ENCODE measurements at regions not wholly inside any gene's neighbourhood (a gene's known extent, or its start where the extent isn't known, plus 50 kb on each side); places are given as distances from the start of the nearest gene placed in this dataset.
"Not testable (repeated sequence)": the region's sequence is repeated elsewhere in the genome, so short reads cannot be mapped to it uniquely, and the experiment has no call there.

DNA sequence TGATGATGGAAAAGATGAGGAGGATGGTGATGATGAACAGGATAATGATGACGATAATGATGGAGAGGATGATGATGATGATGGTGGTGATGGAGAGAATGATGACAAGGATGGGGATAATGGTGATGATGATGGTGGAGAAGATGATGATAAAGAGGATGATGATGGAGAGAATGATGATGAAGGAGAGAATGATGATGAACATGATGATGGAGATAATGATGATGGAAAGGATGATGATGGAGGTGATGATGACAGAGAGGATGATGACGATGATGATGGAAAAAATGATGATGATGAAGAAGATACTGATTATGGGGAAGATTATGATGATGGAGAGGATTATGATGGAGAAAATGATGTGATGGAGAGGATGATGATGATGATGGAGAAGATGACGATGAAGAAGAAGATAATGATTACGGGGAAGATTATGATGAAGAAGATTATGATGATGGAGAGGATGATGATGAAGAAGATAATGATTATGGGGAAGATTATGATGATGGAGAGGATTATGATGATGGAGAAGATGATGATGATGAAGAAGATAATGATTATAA is 204.1 kb downstream of the MATN1 start:
- Mint-ChIP-seq H3K9me3 (no peaks in the 10 kb centered on the region), H3K36me3 (no peaks in the 10 kb centered on the region), H3K27me3 (peaks cover 12% of the 10 kb centered on the region), H3K27ac (no peak overlapping the region), H3K4me1 (no peaks in the 10 kb centered on the region), H3K4me3 (no peak overlapping the region)
- no peak for DNase-seq (ENCODE audit: low spot score in 2 of 2)
- ATAC-seq (ENCODE audit: low read depth) = no peak

DNA sequence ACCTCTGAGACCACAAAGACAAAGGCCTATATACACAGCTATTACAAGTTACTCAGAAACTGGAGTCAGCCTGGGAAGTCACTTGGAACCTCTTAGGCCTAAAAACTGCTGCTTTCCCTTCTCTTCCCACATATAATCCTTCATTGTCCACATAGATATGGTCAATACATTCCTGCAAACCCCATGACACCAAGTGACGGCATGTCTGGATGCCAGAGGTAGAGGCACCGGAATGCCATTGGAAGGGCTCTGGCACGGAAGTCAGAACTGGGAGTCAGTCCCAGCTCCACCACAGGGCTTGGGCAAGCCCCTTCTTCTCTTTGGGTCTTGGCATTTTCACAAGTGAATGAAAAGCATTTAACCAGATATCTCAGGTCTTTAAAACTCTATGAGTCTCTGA is 204.7 kb downstream of the MATN1 start:
- Mint-ChIP-seq H3K27me3 (peaks cover 12% of the 10 kb centered on the region), H3K27ac (no peak overlapping the region), H3K4me1 (no peaks in the 10 kb centered on the region), H3K36me3 (no peaks in the 10 kb centered on the region), H3K9me3 (no peaks in the 10 kb centered on the region), H3K4me3 (no peak overlapping the region)
- DNase-seq (ENCODE audit: low spot score in 2 of 2) = no peak
- no peak for ATAC-seq (ENCODE audit: low read depth)

- H3K27me3 Mint-ChIP-seq = peaks cover 12% of the 10 kb centered on the region
- H3K9me3 Mint-ChIP-seq = no peaks in the 10 kb centered on the region
- no peak overlapping the region for H3K27ac Mint-ChIP-seq
- ATAC-seq (ENCODE audit: low read depth) (no peak), DNase-seq (ENCODE audit: low spot score in 2 of 2) (no peak)
- no peak overlapping the region for H3K4me3 Mint-ChIP-seq
- H3K4me1 Mint-ChIP-seq = no peaks in the 10 kb centered on the region
- H3K36me3 Mint-ChIP-seq = no peaks in the 10 kb centered on the region
These were observed 205.2 kb downstream of the MATN1 start for GRCh38 chr1:30518186-30518585.

DNA sequence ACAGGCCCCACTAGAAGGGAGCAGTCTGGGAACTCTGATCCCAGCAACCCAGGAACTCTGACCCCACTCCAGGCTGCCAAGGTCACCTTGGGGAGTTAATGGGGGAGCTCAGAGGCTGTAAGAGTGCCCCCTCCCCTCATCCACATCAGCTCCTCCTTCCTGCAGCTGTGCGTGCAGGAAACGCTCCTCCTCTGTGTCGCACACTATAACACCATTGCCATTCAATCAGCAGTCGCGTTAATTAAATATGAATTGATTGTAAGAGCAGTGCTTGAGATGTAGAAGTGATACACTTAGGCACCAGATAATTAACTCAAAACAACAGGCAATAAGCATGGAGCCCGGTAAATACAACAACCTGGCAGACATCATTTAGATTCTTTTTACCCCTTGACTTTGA is 205.7 kb downstream of the MATN1 start:
- not testable (repeated sequence) for H3K9me3 Mint-ChIP-seq; H3K36me3 Mint-ChIP-seq; H3K4me1 Mint-ChIP-seq; H3K27ac Mint-ChIP-seq; DNase-seq (ENCODE audit: low spot score in 2 of 2); ATAC-seq (ENCODE audit: low read depth); H3K27me3 Mint-ChIP-seq; H3K4me3 Mint-ChIP-seq

DNA sequence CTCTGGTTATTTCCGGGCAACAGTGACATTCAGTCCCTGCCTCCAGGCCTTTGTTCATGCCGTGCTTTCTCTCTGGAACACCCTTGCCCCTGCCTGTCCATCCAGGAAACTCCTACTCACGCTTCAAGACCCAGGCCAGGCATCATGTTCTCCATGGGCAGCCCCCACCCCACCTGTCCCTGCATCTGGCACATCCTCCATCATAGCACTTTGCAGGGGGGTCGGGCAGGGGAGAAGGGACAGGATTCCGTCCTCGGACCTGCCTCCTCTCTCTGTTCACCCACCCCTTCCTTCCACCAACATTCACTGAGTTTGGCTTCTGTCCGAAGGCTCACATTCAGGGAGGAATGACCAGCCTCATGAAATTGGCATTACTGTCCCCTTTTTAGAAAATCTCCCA is 206.1 kb downstream of the MATN1 start:
- not testable (repeated sequence) for H3K27ac Mint-ChIP-seq; H3K4me1 Mint-ChIP-seq; H3K27me3 Mint-ChIP-seq; H3K36me3 Mint-ChIP-seq; H3K9me3 Mint-ChIP-seq; ATAC-seq (ENCODE audit: low read depth); DNase-seq (ENCODE audit: low spot score in 2 of 2); H3K4me3 Mint-ChIP-seq

- Mint-ChIP-seq H3K4me1 (no peaks in the 10 kb centered on the region), H3K9me3 (no peaks in the 10 kb centered on the region), H3K4me3 (no peak overlapping the region), H3K27me3 (peaks cover 11% of the 10 kb centered on the region), H3K27ac (no peak overlapping the region), H3K36me3 (no peaks in the 10 kb centered on the region)
- DNase-seq (ENCODE audit: low spot score in 2 of 2) = no peak
- ATAC-seq (ENCODE audit: low read depth) = no peak
These were observed 206.9 kb downstream of the MATN1 start for GRCh38 chr1:30516485-30516858.

DNA sequence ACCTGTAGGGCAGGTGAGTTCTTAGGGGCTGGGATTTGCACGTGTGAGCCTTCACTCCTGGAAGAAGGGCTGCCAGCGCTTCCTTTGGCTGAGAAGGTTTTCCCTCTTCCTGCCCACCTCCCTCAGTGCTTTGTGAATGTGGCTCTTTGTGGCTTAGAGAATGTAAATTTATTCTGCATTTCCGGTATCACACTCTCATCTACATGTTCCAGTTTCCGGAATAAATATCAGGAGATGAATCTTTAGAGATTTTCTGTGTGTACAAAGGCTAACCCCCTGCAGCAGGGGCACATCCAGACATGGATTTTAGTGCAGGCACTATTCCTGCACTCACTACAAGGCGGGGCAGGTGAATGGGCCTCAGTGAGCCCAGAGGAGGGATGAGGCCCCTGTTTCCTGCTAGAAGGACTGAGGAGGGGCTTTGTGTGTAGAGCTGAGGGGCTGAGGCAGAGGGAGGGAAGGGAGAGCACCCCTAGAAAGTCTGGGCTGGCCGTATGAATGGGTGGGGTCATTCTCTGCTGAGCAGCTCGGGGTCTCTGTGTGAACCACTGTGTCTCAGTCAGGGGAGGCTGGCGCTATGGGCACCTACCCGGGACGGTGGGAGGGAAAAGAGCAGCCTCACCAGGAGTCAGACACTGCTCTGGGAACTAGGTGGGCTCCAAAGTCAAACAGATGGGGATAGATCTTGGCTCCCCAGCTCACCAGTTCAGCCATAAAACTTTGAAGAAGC is 207.5 kb downstream of the MATN1 start:
- ATAC-seq (ENCODE audit: low read depth) (no peak), DNase-seq (ENCODE audit: low spot score in 2 of 2) (no peak)
- Mint-ChIP-seq H3K9me3 (no peaks in the 10 kb centered on the region), H3K27me3 (peaks cover 8% of the 10 kb centered on the region), H3K4me1 (no peaks in the 10 kb centered on the region), H3K36me3 (no peaks in the 10 kb centered on the region), H3K27ac (no peak overlapping the region), H3K4me3 (no peak overlapping the region)

DNA sequence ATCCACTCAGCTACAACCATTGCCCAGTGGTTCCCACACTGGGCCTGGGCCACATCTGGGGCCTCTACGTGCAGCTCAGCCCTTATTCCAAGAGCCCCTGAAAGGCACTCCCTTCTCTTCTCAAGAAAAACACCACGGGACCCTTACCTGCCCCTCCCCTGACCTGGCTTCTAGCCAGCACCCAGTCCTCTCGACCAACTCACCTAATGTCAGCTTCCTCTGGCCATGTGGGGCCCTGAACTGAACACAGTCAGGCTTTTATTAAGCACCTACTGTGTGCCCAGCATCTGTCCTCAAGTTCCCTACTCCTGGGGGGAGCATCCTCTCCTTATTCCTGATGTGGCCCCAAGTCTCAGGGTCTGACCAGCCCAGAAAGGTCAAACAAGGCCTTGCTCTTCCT is 208.4 kb downstream of the MATN1 start:
- ATAC-seq (ENCODE audit: low read depth) (no peak), DNase-seq (ENCODE audit: low spot score in 2 of 2) (no peak)
- no peaks in the 10 kb centered on the region for H3K36me3 Mint-ChIP-seq
- H3K4me3 Mint-ChIP-seq = no peak overlapping the region
- H3K4me1 Mint-ChIP-seq = no peaks in the 10 kb centered on the region
- peaks cover 8% of the 10 kb centered on the region for H3K27me3 Mint-ChIP-seq
- no peak overlapping the region for H3K27ac Mint-ChIP-seq
- no peaks in the 10 kb centered on the region for H3K9me3 Mint-ChIP-seq

DNA sequence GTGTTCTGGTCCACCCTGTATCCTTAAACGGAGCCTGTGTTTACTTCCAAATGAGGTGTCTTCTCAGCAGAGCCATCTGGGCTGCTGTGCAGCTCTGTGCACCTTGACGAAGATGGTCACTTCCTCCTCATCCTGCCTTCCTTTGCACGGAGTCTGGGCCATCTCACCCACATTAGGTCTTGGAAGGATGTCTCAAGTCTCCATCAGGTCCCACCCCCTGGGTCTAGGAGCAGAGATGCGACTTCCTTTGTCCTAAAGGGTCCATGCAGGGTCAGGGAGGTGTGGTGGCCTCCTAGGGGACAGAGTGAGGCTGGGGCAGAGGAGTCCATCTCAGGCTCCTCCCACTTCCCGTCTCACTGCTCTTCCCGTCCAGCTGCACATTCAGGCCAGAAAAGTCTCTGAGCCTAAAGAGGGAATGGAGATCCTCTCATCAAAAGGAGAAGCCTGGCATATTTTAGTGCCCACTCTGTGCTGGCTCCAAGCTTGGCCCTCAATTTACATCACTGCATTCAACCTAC is 209.2 kb downstream of the MATN1 start:
- no peak for ATAC-seq (ENCODE audit: low read depth)
- peaks cover 8% of the 10 kb centered on the region for H3K27me3 Mint-ChIP-seq
- no peak overlapping the region for H3K27ac Mint-ChIP-seq
- H3K9me3 Mint-ChIP-seq = no peaks in the 10 kb centered on the region
- no peak for DNase-seq (ENCODE audit: low spot score in 2 of 2)
- H3K4me3 Mint-ChIP-seq = no peak overlapping the region
- H3K36me3 Mint-ChIP-seq = no peaks in the 10 kb centered on the region
- no peaks in the 10 kb centered on the region for H3K4me1 Mint-ChIP-seq

- DNase-seq (ENCODE audit: low spot score in 2 of 2) = no peak
These were observed 209.8 kb downstream of the MATN1 start for GRCh38 chr1:30513396-30514136.

DNA sequence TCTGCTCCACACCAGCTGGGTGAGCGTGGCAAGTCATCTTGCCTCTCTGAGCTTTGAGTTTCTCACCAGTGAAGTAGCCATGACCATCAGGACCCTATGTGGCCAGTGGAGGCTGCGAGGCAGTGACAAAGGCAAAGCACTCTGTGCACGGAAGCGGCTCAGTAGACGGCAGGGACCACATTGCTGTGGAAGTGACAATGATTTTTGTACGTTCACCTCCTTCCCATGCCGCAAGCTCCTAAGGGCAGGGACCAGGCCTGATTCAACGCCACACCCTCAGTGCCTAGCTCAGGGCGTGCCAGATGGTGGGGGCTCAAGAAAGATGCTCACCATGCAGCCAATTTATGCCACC is 210.5 kb downstream of the MATN1 start:
- DNase-seq (ENCODE audit: low spot score in 2 of 2) (no peak), ATAC-seq (ENCODE audit: low read depth) (no peak)
- Mint-ChIP-seq H3K9me3 (no peaks in the 10 kb centered on the region), H3K4me1 (no peaks in the 10 kb centered on the region), H3K4me3 (no peak overlapping the region), H3K27me3 (peaks cover 10% of the 10 kb centered on the region), H3K27ac (no peak overlapping the region), H3K36me3 (no peaks in the 10 kb centered on the region)

More at GRCh38 chr1:30513396-30514136, 209.8 kb downstream of the MATN1 start:
- Mint-ChIP-seq H3K9me3 (no peaks in the 10 kb centered on the region), H3K36me3 (no peaks in the 10 kb centered on the region), H3K4me1 (no peaks in the 10 kb centered on the region), H3K4me3 (no peak overlapping the region), H3K27ac (no peak overlapping the region), H3K27me3 (peaks cover 10% of the 10 kb centered on the region)
- no peak for ATAC-seq (ENCODE audit: low read depth)

DNA sequence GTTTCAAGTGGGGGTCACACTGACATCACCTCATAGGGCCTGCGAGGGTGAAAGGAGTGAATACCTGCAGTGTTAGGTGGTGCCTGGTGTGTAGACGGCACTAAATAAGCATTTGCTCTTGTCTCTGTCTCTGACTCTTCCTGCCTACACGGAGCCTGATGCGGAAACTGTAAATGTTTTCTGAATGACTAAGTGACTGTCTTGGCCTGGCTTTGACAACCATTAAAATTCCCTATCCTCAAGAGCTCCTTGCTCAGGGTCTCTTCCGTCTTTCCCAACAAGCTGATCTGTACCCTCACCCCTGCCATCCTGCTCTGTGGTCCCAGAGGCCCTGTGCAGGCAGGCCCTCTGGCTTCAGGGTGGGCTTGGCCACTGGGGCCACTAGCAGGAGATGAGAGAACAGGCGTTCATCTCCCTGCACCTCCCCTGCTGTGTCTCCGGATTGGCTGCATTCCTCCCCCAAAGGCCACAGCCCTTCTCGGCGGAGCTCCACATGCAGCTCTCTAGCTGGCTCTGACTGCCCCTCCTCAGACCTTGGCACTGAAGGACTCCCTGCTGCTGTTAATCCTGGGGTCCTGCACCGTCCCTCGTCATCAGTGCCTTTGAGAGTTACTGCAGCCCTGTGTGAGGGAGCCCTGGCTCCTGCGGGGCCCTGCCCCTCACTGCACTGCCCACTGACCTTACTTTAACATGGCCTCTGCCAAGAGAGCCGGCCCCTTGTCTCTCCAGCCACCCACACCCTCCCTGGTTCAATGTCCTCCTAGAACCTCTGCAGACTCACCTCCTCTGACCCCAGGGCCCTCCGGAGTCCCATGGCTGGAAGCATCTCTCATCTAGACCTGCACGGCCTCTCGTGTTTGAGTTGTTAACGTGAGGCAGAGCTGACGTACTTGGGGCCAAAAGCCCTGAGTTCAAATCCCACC is 211.1 kb downstream of the MATN1 start:
- Mint-ChIP-seq H3K27ac (no peak overlapping the region), H3K36me3 (no peaks in the 10 kb centered on the region), H3K9me3 (no peaks in the 10 kb centered on the region), H3K4me3 (no peak overlapping the region), H3K4me1 (no peaks in the 10 kb centered on the region), H3K27me3 (peaks cover 10% of the 10 kb centered on the region)
- DNase-seq (ENCODE audit: low spot score in 2 of 2) (no peak), ATAC-seq (ENCODE audit: low read depth) (no peak)

GRCh38 chr1:30511563-30511962 is 211.8 kb downstream of the MATN1 start:
- no peak overlapping the region for H3K4me3 Mint-ChIP-seq
- no peaks in the 10 kb centered on the region for H3K4me1 Mint-ChIP-seq
- peaks cover 10% of the 10 kb centered on the region for H3K27me3 Mint-ChIP-seq
- H3K9me3 Mint-ChIP-seq = no peaks in the 10 kb centered on the region
- H3K36me3 Mint-ChIP-seq = no peaks in the 10 kb centered on the region
- ATAC-seq (ENCODE audit: low read depth) (no peak), DNase-seq (ENCODE audit: low spot score in 2 of 2) (no peak)
- H3K27ac Mint-ChIP-seq = no peak overlapping the region

DNA sequence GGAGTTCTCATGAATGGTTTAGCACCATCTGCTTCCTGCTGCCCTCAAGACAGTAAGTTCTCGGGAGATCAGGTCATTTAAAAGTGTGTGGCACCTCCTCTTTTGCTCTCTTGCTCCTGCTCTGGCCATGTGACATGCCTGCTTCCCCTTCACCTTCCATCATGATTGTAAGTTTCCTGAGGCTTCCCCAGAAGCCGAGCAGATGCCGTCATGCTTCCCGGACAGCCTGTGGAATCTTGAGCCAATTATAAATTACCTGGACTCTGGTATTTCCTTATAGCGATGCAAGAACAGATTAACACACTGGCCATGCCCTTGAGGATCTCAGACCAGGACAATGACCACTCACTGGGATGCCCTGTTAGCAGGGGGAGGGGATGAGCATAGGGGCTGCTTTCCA is 212.3 kb downstream of the MATN1 start:
- Mint-ChIP-seq H3K4me3 (no peak overlapping the region), H3K27ac (no peak overlapping the region), H3K27me3 (peaks cover 10% of the 10 kb centered on the region), H3K9me3 (no peaks in the 10 kb centered on the region), H3K4me1 (no peaks in the 10 kb centered on the region), H3K36me3 (no peaks in the 10 kb centered on the region)
- DNase-seq (ENCODE audit: low spot score in 2 of 2) (no peak), ATAC-seq (ENCODE audit: low read depth) (no peak)

Measured in memory B cell (primary cell).